Hepatocyte (in vitro differentiated cells): ENCODE measurements at regions not wholly inside any gene's neighbourhood (a gene's known extent, or its start where the extent isn't known, plus 50 kb on each side); places are given as distances from the start of the nearest gene placed in this dataset.

ENCODE experiments used
- CTCF ChIP-seq: fragments of 200-600 bp; sonication (generic); IDR thresholded peaks from 2 replicates; pipeline ENCODE4 v1.5.1; 2016; ENCODE audit warnings: antibody characterized with exemption, mild to moderate bottlenecking; ENCODE audit not compliant: poor library complexity
- EZH2 ChIP-seq: fragments of 200-600 bp; sonication (generic); IDR thresholded peaks from 2 replicates; pipeline ENCODE4 v1.6.1; 2016; ENCODE audit warnings: antibody characterized with exemption, mild to moderate bottlenecking, borderline replicate concordance
- EZH2phosphoT487 ChIP-seq: fragments of 200-600 bp; sonication (generic); IDR thresholded peaks from one replicate; pipeline ENCODE4 v1.6.1; 2018; ENCODE audit warnings: antibody characterized with exemption, mild to moderate bottlenecking, low read depth, moderate library complexity; ENCODE audit not compliant: unreplicated experiment, severe bottlenecking

DNA sequence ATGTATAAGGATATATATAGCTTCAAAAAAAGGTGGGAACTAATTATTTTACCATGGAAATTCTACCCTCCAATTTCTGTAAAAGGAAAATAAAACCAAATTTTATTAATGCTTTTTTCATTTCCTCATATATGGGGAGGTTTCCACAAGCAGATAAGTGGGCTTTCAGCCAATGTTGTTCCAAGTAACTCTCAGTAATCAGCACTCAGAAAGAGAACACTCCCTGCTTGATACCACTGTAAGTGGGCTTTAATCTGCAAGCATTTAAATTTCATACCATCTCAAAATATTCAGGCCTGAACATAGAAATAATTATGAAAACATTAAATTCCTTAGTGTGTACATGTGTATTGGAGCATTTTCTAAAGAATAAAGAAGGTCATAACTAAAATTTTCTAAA is 827.6 kb downstream of the C12orf50 start:
- TF ChIP-seq CTCF (no peak), EZH2 (no peak), EZH2phosphoT487 (no peak)
